Neural progenitor cell (in vitro differentiated cells): ENCODE measurements at regions not wholly inside any gene's neighbourhood (a gene's known extent, or its start where the extent isn't known, plus 50 kb on each side); places are given as distances from the start of the nearest gene placed in this dataset.

ENCODE experiments used
- EZH2 ChIP-seq: fragments of 200-600 bp; sonication (generic); IDR thresholded peaks from 2 replicates; pipeline ENCODE4 v1.6.1; 2017; ENCODE audit warnings: antibody characterized with exemption, mild to moderate bottlenecking, moderate library complexity
- TF ChIP-seq, protein P1 (sequence below): fragments of 200-600 bp; sonication (generic); IDR thresholded peaks from 2 replicates; pipeline ENCODE4 v1.5.1; 2017; ENCODE audit warnings: antibody characterized with exemption, mild to moderate bottlenecking

DNA sequence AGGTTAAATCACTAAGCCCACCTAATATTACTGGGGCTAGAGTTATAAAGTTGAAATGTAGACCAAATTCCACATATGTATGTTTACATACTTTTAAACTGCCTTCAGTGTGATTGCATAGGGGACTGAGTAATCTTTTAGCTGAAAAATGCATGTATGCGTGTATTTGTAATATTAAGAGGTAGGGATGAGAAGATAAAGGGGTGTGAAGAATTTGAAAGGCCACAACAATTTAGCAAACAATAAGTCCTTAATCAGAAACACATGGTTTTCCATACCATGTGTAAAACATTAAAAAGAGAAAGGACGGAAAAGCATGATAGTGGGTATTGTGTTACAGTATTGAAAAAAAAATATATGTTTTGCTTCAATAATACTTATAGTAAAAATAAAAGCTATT lies 919.9 kb upstream of the FLRT2 start:
- TF ChIP-seq, protein P1, sequence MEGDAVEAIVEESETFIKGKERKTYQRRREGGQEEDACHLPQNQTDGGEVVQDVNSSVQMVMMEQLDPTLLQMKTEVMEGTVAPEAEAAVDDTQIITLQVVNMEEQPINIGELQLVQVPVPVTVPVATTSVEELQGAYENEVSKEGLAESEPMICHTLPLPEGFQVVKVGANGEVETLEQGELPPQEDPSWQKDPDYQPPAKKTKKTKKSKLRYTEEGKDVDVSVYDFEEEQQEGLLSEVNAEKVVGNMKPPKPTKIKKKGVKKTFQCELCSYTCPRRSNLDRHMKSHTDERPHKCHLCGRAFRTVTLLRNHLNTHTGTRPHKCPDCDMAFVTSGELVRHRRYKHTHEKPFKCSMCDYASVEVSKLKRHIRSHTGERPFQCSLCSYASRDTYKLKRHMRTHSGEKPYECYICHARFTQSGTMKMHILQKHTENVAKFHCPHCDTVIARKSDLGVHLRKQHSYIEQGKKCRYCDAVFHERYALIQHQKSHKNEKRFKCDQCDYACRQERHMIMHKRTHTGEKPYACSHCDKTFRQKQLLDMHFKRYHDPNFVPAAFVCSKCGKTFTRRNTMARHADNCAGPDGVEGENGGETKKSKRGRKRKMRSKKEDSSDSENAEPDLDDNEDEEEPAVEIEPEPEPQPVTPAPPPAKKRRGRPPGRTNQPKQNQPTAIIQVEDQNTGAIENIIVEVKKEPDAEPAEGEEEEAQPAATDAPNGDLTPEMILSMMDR, result no peak
- TF ChIP-seq EZH2, result no peak
